Stimulated activated CD4-positive, alpha-beta T cell treated with anti-CD3 and anti-CD28 coated beads, TNF-alpha, amount 100 ng/mL, for 1 hour (primary cell): ENCODE measurements at regions not wholly inside any gene's neighbourhood (a gene's known extent, or its start where the extent isn't known, plus 50 kb on each side); places are given as distances from the start of the nearest gene placed in this dataset.

ENCODE experiments used
- DNase-seq, 3 donors: peaks; one replicate each; pipeline ENCODE4 v3.0.0-alpha.2; 2020; ENCODE audit warnings: low read depth in 3 of 3, low spot score in 1 of 3

- DNase-seq, result no peak
Observed at GRCh38 chr4:14222377-14223029, 595.0 kb upstream of the BOD1L1 start.

- DNase-seq, result no peak
Observed at GRCh38 chr4:14223461-14223860, 595.9 kb upstream of the BOD1L1 start.

- DNase-seq, result no peak
Observed at GRCh38 chr4:14225688-14226207, 598.2 kb upstream of the BOD1L1 start.

- no peak for DNase-seq
Observed at GRCh38 chr4:14233126-14233525, 605.6 kb upstream of the BOD1L1 start.

- no peak for DNase-seq
Observed at GRCh38 chr4:14234307-14234706, 606.8 kb upstream of the BOD1L1 start.

- no peak for DNase-seq
Observed at GRCh38 chr4:14236359-14236758, 608.8 kb upstream of the BOD1L1 start.

GRCh38 chr4:14237911-14238310 is 610.4 kb upstream of the BOD1L1 start:
- no peak for DNase-seq

- DNase-seq, result no peak
Observed at GRCh38 chr4:14241574-14241973, 614.0 kb upstream of the BOD1L1 start.

GRCh38 chr4:14247767-14248166 is 620.2 kb upstream of the BOD1L1 start:
- no peak for DNase-seq

- DNase-seq, result no peak
Observed at GRCh38 chr4:14249226-14249625, 621.7 kb upstream of the BOD1L1 start.

- peak in 1 of 3 donors; percentile 0 for DNase-seq
Observed at GRCh38 chr4:14254252-14254651, 626.7 kb upstream of the BOD1L1 start.

GRCh38 chr4:14254926-14255325 is 627.4 kb upstream of the BOD1L1 start:
- no peak for DNase-seq

- DNase-seq, result no peak
Observed at GRCh38 chr4:14257903-14258302, 630.4 kb upstream of the BOD1L1 start.

- DNase-seq, result no peak
Observed at GRCh38 chr4:14259936-14260335, 632.4 kb upstream of the BOD1L1 start.

GRCh38 chr4:14260591-14260990 is 633.1 kb upstream of the BOD1L1 start:
- DNase-seq, result no peak

GRCh38 chr4:14262221-14262620 is 634.7 kb upstream of the BOD1L1 start:
- no peak for DNase-seq

- DNase-seq, result no peak
Observed at GRCh38 chr4:14264437-14264836, 636.9 kb upstream of the BOD1L1 start.

- no peak for DNase-seq
Observed at GRCh38 chr4:14265651-14266050, 638.1 kb upstream of the BOD1L1 start.

GRCh38 chr4:14267373-14268060 is 640.0 kb upstream of the BOD1L1 start:
- DNase-seq, result no peak

- DNase-seq, result no peak
Observed at GRCh38 chr4:14269824-14270223, 642.3 kb upstream of the BOD1L1 start.

GRCh38 chr4:14272206-14272605 is 644.7 kb upstream of the BOD1L1 start:
- no peak for DNase-seq

- DNase-seq, result no peak
Observed at GRCh38 chr4:14277505-14277904, 650.0 kb upstream of the BOD1L1 start.

- DNase-seq, result no peak
Observed at GRCh38 chr4:14280567-14280966, 653.0 kb upstream of the BOD1L1 start.
